ENCODE measurements at regions not wholly inside any gene's neighbourhood (a gene's known extent, or its start where the extent isn't known, plus 50 kb on each side); places are given as distances from the start of the nearest gene placed in this dataset.

DNA sequence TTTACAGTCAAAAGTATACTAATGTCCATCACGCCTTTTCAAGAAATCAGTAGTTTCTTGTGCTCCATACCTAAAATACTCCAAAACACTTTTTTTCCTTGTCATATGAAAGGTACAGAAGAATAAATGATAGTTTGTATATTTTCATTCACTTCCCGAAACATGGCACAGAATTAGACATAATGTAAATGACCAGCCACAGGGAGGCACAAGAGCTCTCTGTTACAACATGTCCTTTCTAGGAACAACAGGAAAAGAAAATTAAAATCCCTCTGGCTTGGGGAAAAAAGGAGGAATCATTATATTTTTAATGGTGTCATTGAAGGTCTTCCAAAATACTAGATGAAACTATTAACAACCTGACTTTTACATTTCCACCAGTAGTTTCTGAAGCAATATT is 331.2 kb downstream of the ACTR3B start:
- intact Hi-C loops (cut with DNase I; ENCODE audit: low total_unique reads), result no loop called here
- Histone ChIP-seq H3K4me3 (no peak overlapping the region), H3K27me3 (no peaks in the 10 kb centered on the region), H3K27ac (no peak overlapping the region), H3K4me1 (no peaks in the 10 kb centered on the region), H3K36me3 (no peaks in the 10 kb centered on the region), H3K9me3 (peaks cover 0 to 18% (median 3%) of the 10 kb centered on the region in 4 donors)
- 84 to 94% (median 88%) methylated on average over 2 of the region's 2 CpGs for WGBS, 5 donors
- no peak for DNase-seq
- no peak for TF ChIP-seq POLR2A (IDR thresholded peaks at IDR 0.05)
- no peak for TF ChIP-seq EP300 (IDR thresholded peaks at IDR 0.05)
- TF ChIP-seq, protein P1, sequence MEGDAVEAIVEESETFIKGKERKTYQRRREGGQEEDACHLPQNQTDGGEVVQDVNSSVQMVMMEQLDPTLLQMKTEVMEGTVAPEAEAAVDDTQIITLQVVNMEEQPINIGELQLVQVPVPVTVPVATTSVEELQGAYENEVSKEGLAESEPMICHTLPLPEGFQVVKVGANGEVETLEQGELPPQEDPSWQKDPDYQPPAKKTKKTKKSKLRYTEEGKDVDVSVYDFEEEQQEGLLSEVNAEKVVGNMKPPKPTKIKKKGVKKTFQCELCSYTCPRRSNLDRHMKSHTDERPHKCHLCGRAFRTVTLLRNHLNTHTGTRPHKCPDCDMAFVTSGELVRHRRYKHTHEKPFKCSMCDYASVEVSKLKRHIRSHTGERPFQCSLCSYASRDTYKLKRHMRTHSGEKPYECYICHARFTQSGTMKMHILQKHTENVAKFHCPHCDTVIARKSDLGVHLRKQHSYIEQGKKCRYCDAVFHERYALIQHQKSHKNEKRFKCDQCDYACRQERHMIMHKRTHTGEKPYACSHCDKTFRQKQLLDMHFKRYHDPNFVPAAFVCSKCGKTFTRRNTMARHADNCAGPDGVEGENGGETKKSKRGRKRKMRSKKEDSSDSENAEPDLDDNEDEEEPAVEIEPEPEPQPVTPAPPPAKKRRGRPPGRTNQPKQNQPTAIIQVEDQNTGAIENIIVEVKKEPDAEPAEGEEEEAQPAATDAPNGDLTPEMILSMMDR (IDR thresholded peaks at IDR 0.05), result no peak
- TF ChIP-seq POLR2AphosphoS5 (IDR thresholded peaks at IDR 0.05), result no peak

DNA sequence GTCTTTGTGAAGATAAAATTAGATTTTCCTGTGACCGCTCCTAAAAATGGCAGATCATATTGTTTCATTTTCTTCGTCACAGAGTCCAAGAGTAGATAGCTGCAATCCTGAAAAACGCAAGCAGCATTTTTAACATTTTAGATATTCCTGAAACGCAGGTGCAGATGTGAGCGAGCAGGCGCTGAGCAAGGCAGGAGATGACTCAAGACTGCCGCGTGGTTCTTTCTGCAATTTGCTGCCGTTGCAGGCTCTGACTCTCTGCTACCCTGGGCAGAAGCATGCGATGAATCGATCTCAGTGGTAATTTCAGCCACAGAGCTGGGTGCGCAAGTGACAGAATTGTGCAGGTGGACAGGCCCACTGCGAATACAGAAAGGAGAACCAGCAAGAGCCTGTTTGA is 331.9 kb downstream of the ACTR3B start:
- intact Hi-C loops (cut with DNase I; ENCODE audit: low total_unique reads), result no loop called here
- Histone ChIP-seq H3K36me3 (no peaks in the 10 kb centered on the region), H3K4me1 (no peaks in the 10 kb centered on the region), H3K4me3 (no peak overlapping the region), H3K27ac (no peak overlapping the region), H3K9me3 (peaks cover 0 to 18% (median 3%) of the 10 kb centered on the region in 4 donors), H3K27me3 (no peaks in the 10 kb centered on the region)
- TF ChIP-seq POLR2AphosphoS5 (IDR thresholded peaks at IDR 0.05) (no peak), POLR2A (IDR thresholded peaks at IDR 0.05) (no peak), EP300 (IDR thresholded peaks at IDR 0.05) (no peak)
- TF ChIP-seq, protein P1 (IDR thresholded peaks at IDR 0.05), result no peak
- no peak for DNase-seq
- 76 to 83% (median 79%) methylated on average over 13 of the region's 13 CpGs for WGBS, 5 donors

- no peak for DNase-seq
- Histone ChIP-seq H3K4me1 (no peaks in the 10 kb centered on the region), H3K27ac (no peak overlapping the region), H3K4me3 (no peak overlapping the region), H3K27me3 (no peaks in the 10 kb centered on the region), H3K9me3 (peaks cover 0 to 18% (median 3%) of the 10 kb centered on the region in 4 donors), H3K36me3 (no peaks in the 10 kb centered on the region)
- intact Hi-C loops (cut with DNase I; ENCODE audit: low total_unique reads), result no loop called here
- TF ChIP-seq POLR2A (IDR thresholded peaks at IDR 0.05) (no peak), EP300 (IDR thresholded peaks at IDR 0.05) (no peak), POLR2AphosphoS5 (IDR thresholded peaks at IDR 0.05) (no peak)
- TF ChIP-seq, protein P1 (IDR thresholded peaks at IDR 0.05), result no peak
- WGBS, 5 donors, result 68 to 82% (median 76%) methylated on average over 8 of the region's 8 CpGs
Measured at GRCh38 chr7:153097511-153098201, 338.1 kb downstream of the ACTR3B start.

DNA sequence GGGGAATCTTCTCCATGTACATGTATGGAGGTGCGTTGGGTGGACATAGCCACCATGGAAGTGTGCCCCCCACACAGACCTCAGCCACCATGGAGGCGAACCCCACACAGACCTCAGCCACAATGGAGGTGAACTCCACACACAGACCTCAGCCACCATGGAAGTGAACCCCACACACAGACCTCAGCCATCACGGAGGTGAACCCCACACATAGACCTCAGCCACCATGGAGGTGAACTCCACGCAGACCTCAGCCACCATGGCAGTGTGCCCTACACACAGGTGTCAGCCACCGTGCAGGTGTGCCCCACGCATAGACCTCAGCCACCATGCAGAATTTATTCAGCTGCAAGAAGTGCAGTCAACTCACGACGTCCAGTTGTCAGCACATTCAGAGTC is 339.7 kb downstream of the ACTR3B start:
- 77 to 88% (median 85%) methylated on average over 2 to 8 of the region's 8 CpGs for WGBS, 5 donors
- Histone ChIP-seq H3K27me3 (no peaks in the 10 kb centered on the region), H3K4me3 (no peak overlapping the region), H3K4me1 (no peaks in the 10 kb centered on the region), H3K36me3 (no peaks in the 10 kb centered on the region), H3K9me3 (peaks cover 0 to 14% (median under 1%) of the 10 kb centered on the region in 4 donors), H3K27ac (no peak overlapping the region)
- TF ChIP-seq POLR2AphosphoS5 (IDR thresholded peaks at IDR 0.05) (no peak), POLR2A (IDR thresholded peaks at IDR 0.05) (no peak), EP300 (IDR thresholded peaks at IDR 0.05) (no peak)
- TF ChIP-seq, protein P1 (IDR thresholded peaks at IDR 0.05), result no peak
- no peak for DNase-seq
- intact Hi-C loops (cut with DNase I; ENCODE audit: low total_unique reads), result no loop called here
